Liver (tissue), 3 donors: ENCODE measurements at regions not wholly inside any gene's neighbourhood (a gene's known extent, or its start where the extent isn't known, plus 50 kb on each side); places are given as distances from the start of the nearest gene placed in this dataset.

Experiments used
- EGR1 ChIP-seq, 2 donors: IDR thresholded peaks; 2 replicates each; pipeline ENCODE4 v1.6.1; 2016 to 2018; ENCODE audit warnings: antibody characterized with exemption in 2 of 2, low read depth in 2 of 2
- GABPA ChIP-seq, 2 donors: IDR thresholded peaks in 1 of 2; conservative IDR thresholded peaks in 1 of 2; 2 replicates each; pipeline ENCODE4 v1.6.1; 2016; ENCODE audit warnings: antibody characterized with exemption in 2 of 2, mild to moderate bottlenecking in 1 of 2, moderate library complexity in 1 of 2
- JUND ChIP-seq, 2 donors: IDR thresholded peaks; 2 replicates each; pipeline ENCODE4 v1.6.1; 2016; ENCODE audit warnings: antibody characterized with exemption in 2 of 2
- RAD21 ChIP-seq, 2 donors: IDR thresholded peaks; 2 replicates each; pipeline ENCODE4 v1.6.1; 2016; ENCODE audit warnings: antibody characterized with exemption in 2 of 2, mild to moderate bottlenecking in 2 of 2
- RXRA ChIP-seq, 2 donors: IDR thresholded peaks; 2 replicates each; pipeline ENCODE4 v1.6.1; 2017 to 2018; ENCODE audit warnings: antibody characterized with exemption in 2 of 2, mild to moderate bottlenecking in 1 of 2
- TF ChIP-seq, protein P1 (sequence below): fragments of 150-350 bp; IDR thresholded peaks from 2 replicates; pipeline ENCODE4 v1.5.1; 2017; ENCODE audit warnings: improper control_type of control experiment, low read depth, low read length; ENCODE audit not compliant: missing input control
- TF ChIP-seq, protein P2 (sequence below): IDR thresholded peaks from 2 replicates; pipeline ENCODE4 v1.6.1; 2016; ENCODE audit warnings: antibody characterized with exemption, mild to moderate bottlenecking
- TF ChIP-seq, protein P3 (sequence below): IDR thresholded peaks from 2 replicates; pipeline ENCODE4 v1.6.1; 2016; ENCODE audit warnings: antibody characterized with exemption
- TF ChIP-seq, protein P4 (sequence below): IDR thresholded peaks from 2 replicates; pipeline ENCODE4 v1.6.1; 2016; ENCODE audit warnings: antibody characterized with exemption
- donor health status: healthy.
- donor health status: healthy.

DNA sequence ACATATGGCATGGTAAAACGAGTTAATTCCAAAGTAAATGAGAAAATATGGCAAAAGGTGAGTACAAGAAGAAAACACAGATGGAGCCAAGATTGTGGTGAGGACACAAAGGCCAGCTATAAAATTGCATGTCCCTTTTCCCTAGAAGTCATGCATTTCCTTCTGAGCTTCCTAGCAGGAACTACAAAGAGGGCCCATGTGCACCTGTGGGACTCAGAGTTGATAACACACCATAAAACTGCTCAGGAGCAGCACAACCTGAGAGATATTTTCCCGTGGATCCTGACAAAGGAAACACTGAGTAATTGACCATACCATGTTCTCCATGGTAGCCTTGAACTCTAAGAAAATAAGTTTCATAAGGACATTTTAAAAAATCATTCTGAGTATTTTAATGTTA, 228.3 kb downstream of the DLEU7 start:
- TF ChIP-seq, protein P1, sequence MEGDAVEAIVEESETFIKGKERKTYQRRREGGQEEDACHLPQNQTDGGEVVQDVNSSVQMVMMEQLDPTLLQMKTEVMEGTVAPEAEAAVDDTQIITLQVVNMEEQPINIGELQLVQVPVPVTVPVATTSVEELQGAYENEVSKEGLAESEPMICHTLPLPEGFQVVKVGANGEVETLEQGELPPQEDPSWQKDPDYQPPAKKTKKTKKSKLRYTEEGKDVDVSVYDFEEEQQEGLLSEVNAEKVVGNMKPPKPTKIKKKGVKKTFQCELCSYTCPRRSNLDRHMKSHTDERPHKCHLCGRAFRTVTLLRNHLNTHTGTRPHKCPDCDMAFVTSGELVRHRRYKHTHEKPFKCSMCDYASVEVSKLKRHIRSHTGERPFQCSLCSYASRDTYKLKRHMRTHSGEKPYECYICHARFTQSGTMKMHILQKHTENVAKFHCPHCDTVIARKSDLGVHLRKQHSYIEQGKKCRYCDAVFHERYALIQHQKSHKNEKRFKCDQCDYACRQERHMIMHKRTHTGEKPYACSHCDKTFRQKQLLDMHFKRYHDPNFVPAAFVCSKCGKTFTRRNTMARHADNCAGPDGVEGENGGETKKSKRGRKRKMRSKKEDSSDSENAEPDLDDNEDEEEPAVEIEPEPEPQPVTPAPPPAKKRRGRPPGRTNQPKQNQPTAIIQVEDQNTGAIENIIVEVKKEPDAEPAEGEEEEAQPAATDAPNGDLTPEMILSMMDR: no peak
- TF ChIP-seq, protein P2, sequence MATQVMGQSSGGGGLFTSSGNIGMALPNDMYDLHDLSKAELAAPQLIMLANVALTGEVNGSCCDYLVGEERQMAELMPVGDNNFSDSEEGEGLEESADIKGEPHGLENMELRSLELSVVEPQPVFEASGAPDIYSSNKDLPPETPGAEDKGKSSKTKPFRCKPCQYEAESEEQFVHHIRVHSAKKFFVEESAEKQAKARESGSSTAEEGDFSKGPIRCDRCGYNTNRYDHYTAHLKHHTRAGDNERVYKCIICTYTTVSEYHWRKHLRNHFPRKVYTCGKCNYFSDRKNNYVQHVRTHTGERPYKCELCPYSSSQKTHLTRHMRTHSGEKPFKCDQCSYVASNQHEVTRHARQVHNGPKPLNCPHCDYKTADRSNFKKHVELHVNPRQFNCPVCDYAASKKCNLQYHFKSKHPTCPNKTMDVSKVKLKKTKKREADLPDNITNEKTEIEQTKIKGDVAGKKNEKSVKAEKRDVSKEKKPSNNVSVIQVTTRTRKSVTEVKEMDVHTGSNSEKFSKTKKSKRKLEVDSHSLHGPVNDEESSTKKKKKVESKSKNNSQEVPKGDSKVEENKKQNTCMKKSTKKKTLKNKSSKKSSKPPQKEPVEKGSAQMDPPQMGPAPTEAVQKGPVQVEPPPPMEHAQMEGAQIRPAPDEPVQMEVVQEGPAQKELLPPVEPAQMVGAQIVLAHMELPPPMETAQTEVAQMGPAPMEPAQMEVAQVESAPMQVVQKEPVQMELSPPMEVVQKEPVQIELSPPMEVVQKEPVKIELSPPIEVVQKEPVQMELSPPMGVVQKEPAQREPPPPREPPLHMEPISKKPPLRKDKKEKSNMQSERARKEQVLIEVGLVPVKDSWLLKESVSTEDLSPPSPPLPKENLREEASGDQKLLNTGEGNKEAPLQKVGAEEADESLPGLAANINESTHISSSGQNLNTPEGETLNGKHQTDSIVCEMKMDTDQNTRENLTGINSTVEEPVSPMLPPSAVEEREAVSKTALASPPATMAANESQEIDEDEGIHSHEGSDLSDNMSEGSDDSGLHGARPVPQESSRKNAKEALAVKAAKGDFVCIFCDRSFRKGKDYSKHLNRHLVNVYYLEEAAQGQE: no peak
- TF ChIP-seq, protein P3, sequence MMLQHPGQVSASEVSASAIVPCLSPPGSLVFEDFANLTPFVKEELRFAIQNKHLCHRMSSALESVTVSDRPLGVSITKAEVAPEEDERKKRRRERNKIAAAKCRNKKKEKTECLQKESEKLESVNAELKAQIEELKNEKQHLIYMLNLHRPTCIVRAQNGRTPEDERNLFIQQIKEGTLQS: no peak
- no peak for TF ChIP-seq EGR1 (IDR thresholded peaks at IDR 0.05; ENCODE audit: low read depth in 2 of 2)
- TF ChIP-seq GABPA (IDR thresholded peaks at IDR 0.05 in 1 of 2, conservative IDR thresholded peaks at IDR 0.05 in 1 of 2): no peak
- TF ChIP-seq RAD21 (IDR thresholded peaks at IDR 0.05): no peak
- TF ChIP-seq, protein P4, sequence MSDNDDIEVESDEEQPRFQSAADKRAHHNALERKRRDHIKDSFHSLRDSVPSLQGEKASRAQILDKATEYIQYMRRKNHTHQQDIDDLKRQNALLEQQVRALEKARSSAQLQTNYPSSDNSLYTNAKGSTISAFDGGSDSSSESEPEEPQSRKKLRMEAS: no peak
- no peak for TF ChIP-seq RXRA (IDR thresholded peaks at IDR 0.05)
- TF ChIP-seq JUND (IDR thresholded peaks at IDR 0.05): no peak
